ENCODE measurements at regions not wholly inside any gene's neighbourhood (a gene's known extent, or its start where the extent isn't known, plus 50 kb on each side); places are given as distances from the start of the nearest gene placed in this dataset.
"Not testable (repeated sequence)": the region's sequence is repeated elsewhere in the genome, so short reads cannot be mapped to it uniquely, and the experiment has no call there.

DNA sequence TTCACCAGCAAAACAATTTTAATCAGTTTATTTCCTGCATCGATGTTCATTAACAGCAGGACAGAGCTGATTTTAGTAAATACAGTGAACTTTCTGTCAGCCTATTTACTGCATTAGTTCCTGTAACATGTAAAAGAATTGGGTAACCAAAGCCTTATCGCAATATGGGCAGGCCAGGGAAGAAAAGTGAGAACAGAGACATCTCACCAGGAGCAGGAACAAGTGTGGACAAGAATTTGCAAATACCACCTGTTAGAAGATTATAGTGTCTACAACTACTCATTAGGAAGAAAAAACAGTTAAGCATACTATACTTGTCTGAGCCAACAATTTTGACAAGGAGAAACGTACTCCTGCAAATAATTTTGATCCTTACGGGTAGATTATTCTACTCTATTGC, 1293.9 kb downstream of the PLA2G4A start:
- DNase-seq, result no peak

DNA sequence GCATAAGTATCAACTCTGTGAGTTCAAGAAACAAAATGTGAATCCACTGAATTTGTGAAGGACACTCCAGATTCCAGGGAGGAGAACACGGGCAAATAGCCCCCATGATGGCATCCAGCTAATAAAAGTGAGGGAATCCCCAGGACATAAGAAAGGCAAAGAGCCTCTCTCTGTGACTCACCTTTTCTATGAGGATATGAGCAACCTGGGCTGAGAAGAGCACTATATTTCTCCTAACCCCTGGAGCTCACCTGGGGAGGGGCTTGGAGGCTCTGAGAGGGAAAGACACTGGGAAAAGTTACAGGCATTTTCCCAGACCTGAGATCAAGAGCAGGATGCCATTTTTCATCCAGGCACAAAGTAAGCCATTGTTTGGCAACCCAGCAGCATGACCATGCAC, 1298.8 kb downstream of the PLA2G4A start:
- DNase-seq, result no peak

DNA sequence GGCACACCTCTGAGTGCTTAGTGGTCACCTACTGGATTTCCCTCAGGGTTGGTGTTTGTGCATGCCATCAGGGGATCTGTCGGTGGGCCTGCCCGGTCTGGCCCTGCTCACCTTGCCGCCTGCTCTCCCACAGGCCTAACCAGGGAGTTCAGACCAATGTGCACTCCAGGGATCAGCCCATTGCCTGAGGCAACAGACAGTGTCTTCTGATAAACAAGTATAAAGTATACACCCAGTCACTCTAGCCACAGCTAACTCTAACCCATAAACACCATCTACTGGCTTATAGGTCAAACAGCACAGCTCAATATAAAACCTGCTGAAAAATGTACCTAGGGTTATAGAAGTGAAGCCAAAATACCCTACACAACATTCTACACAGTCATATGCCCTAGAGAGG, 1300.0 kb downstream of the PLA2G4A start:
- peak; percentile 12 for DNase-seq

DNA sequence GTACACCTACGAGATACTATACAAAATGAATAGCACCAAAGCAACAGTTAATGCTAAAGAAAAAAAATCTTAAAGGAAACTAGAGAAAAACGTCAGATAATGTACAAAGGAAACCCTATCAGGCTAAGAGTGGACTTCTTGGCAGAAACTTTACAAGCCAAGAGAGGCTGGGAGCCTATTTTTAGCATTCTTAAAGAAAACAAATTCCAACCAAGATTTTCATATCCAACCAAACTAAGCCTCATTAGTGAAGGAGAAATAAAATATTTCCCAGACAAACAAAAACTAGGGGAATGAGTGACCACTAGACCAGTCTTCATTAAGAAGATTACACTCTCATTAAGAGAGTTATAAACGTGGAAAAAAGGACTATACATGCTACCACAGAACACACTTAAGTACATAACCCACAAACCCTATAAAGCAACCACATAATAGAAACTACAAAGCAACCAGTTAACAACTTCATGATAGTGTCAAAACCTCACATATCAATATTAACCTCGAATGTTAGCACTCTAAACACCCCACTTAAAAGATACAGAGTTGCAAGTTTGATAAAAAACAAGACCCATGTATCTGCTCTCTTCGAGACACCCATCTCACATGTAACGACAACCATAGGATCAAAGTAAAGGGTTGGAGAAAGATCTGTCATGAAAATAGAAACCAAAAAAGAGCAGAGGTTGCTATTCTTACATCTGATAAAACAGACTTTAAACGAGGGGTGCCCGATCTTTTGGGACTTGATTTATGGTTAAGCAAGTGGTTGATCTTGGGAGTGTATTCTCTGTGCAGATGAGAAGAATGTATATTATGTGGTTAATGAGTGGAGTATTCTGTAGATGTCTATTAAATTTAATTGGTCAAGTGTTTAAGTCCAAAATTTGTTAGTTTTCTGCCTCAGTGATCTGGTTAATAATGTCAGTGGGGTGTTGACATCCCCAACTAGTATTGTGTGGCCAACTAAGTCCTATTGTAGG, 1301.4 kb downstream of the PLA2G4A start:
- no peak for DNase-seq

DNA sequence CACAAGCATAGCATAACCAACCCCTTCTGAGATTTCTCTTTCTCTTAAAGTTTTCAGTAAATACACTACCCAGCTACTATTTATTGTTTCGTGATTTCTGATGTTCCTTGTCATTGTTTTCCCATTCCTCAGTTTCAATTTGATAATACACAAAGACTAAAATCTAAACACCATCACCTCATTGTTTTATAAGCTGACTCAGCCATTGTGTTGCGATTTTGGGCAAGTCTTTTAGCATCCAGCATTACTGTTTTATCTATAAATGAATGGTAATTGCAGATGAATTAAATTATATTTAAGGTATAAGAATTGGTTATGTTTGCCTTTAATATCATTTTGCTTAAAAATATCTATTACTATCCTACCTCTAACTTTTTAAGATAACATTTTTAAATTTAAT, 1308.5 kb downstream of the PLA2G4A start:
- no peak for DNase-seq

DNA sequence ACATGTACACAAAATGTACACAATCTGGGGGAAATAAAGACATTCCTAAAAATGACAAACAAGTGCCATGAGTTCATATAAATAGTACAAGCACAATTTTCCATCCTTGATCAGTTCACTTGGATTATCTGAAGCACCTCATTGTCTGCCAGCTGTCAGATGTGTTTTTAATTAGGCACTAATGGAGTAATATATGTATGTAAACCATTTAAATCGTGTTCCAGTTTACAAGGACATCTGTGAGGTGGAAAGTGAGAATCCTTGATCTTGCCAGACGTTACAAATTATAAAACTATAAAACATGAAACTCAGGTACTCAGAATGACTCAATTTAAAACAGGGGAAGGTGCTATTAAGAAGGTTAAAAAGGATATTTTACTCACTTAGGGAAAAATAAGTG, 1312.2 kb downstream of the PLA2G4A start:
- no peak for DNase-seq

DNA sequence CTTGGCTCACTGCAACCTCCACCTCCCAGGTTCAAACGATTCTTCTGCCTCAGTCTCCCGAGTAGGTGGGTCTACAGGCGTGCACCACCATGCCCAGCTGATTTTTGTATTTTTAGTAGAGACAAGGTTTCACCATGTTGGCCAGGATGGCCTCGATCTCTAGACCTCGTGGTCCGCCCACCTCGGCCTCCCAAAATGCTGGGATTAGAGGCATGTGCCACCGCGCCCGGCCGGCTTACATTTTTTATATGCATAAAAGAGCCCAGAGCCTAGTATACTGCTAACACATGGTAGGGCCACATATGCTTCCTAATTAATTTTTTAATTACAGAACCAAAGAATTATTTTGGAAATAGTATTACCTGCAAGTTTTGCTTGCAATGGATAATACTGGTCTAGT, 1325.4 kb downstream of the PLA2G4A start:
- no peak for DNase-seq

DNA sequence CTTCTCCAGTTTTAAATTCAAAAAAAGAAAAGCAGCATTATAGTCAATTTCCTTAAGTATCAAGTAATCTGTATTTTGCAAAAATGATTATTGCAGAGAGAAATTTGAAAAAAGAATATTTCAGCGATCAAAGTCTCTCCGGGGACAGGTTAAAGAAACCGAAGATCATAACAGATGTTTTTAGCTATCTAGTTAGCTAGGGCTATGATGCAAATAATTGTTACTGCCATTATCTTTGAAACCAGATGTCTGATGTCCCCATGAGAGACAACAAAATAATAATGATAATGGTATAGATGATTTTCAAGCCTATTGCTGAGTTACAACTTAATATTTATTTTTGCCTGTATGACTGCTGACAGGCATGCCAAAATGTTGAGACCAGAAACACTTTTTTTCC, 1326.0 kb downstream of the PLA2G4A start:
- DNase-seq, result no peak

DNA sequence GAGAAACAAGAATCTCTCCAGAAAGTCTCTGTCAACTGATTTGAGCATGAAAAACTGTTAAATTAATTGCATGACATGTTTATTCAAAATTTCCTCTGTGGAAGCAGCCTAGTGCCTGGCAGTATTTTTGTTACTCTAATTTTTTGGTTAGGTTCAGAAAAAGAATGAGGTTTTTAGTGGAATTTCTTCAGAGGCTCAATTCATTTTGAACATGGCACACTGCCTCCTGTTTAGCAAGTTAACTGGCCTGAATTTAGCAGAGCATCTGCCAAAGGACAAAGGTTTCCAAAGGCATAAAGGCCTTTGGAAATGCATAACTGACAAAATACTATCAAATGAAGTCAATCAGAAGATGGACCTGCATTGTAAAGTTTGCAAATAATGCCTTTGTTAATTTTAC, 1326.5 kb downstream of the PLA2G4A start:
- no peak for DNase-seq

DNA sequence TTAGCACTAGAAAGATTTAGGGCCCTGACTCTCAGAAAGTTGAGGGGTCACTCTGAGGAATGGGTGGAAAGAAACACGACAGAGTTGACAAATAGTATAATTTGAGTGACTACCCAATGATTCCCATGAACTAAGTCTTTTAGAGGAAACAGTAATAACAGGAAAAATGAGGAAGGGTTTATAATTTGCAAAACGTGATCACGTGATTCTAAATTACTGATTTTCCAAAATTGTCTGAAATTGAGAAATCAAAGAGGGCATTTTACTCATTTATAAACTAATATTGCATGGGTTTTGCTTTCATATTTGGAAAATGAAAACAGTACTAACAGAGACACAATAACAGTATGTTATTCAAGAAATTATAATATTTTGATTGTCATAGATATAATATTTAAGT, 1335.7 kb downstream of the PLA2G4A start:
- no peak for DNase-seq

DNA sequence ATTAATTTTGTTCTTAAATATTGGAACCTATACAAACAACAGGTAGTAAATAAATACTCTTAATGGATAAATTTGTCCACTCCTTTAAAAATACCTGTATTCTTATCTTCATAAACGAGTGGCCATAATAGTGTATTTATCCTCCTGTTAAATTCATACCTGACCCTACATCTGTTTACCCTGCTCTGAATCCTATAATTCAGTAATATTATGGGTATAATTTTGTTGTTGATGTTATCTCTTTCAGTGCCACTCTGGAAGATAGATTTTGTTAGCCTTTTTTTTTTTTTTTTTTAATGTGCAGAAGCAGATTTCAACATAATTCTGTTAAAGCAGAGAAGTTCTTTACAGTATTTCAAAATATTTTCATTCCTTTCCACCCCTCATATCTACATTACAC, 1337.9 kb downstream of the PLA2G4A start:
- DNase-seq, result no peak

DNA sequence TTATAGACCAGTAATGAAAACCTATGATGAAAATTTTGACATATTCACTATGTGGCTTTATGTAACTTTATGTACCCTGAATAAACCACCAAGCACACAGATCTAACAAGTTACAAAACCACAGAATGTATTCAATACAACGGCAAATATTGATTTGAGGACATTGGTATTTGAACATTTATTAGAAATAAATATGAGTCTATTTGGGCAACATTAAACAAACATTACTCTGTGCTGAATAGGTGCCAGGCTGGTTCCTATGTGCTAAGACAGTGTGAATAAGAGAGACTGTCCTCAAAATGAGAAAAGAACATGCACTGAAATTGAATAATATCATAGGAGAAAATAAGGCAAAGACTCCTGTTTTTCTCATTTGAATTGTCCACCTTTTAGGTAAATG, 1341.2 kb downstream of the PLA2G4A start:
- DNase-seq, result no peak

DNA sequence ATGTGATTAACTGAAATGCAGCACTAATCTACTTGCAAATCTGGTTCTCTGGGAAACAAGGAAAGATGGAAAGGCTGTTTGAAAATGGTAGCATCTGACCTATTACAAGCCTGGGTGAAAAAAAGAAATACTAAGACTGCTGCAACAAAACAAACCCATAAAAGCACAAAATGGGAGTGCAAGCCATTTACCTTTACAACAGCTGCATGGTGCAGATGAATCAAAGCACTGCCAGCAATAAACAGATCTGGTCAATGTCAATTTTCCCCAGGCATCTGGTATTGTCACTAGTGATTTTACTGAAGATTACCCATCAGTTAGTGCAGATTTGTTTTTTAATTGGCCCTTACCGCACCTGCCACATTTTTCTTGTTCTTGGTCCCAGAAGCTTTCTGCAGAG, 1341.7 kb downstream of the PLA2G4A start:
- peak; percentile 40 for DNase-seq

DNA sequence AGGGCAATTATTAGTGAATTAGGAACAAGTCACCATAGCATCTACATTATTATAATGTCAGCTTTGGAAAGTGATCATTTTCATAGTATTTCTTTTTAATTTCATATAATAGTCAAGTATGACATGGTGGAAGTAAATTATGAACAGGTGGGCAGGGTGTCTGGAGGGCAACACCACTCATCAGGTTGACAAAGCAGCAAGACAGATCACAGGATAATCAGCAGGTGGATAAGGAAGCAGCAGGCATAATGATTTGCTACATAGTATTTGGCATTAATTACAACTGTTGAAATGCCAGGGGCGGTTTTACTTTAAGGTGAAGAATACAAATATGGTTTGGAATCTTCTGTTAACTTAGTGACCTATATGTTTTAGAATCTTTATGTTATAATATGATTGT, 1342.2 kb downstream of the PLA2G4A start:
- no peak for DNase-seq

DNA sequence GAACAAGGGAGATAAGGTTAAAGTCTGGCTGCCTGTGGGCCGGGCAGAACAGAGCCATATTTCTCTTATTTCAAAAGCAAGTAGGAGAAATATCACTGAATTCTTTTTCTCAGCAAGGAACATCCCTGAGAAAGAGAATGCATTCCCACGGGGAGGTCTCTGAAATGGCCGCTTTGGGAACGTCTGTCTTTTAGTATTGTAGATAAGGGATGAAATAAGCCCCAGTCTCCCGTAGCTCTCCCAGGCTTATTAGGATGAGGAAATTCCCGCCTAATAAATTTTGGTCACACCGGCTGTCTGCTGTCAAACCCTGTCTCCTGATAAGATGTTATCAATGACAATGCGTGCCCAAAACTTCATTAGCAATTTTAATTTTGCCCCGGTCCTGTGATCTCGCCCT, 1353.3 kb downstream of the PLA2G4A start:
- not testable (repeated sequence) for DNase-seq

DNA sequence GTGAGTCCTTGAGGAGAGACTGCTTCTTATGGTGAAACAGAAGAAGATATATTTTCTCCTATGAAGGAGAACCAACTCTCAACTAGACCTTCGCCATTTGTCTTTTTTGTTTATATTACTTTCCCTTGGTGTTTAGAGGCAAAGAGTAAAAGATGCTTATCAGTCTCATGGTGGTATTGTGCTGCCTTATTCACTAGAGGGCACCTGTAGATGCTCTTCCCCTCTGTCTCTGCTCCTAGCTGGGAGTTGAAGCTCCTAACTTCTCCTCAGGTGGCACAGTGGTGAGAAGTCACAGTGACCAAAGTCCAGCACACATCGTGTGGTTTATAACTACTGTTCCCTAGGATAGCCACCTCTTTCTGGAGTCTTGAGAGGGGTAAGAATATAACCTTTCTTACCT, 1359.6 kb downstream of the PLA2G4A start:
- no peak for DNase-seq

DNA sequence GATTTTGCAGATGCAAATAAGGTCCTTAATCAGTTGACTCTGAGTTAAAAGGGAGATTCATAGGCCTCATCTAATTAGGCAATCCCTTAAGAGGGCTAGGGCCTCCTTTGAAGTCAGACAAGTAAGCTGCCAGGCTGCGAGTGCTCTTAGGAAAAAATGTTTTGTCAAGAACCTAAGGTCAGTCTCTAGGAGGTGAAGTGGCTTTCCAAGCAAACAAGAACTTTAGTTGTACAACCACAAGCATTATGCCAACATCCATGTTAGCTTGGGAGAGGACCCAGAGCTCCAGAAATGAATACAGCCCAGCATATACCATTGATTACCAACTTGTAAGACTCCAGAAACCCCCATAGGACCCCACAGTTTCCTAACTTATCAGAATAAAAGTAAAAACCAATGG, 1366.2 kb downstream of the PLA2G4A start:
- DNase-seq, result no peak

DNA sequence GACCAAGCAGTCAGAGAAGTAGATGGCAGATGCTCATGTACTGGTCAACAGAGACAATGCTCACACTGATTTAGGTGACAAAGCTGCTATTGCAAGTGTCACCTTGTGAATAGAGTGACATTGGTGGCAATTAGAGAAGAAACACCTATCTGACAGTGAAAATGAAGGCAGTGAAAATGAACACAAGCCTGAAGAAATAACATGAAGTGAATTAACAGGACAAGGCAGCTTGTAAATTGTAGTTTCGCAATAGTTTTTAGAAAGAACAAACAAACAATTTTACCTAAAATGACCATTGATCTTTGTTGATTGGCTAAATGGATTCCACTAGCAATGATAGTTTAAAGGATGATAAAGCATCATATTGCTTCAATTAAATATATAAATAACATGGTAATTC, 1389.5 kb downstream of the PLA2G4A start:
- no peak for DNase-seq

DNA sequence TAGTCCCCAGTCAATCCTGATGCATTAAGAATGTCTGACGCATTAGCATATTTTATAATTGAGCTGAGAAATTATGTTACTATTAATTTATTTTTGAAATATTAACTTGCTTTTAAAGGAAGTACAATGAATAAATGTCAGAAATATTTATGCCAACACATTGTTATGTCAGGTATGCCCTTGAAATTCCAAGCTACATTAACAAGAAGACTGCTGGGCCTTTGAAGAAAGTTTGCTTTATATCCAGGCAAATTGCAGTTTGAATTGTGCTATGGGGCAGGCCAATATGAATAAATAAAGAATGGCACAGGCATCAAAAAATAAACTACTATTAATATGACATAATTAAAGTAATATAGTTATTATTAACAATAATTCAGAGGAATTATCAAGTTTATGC, 1391.3 kb downstream of the PLA2G4A start:
- DNase-seq, result no peak

DNA sequence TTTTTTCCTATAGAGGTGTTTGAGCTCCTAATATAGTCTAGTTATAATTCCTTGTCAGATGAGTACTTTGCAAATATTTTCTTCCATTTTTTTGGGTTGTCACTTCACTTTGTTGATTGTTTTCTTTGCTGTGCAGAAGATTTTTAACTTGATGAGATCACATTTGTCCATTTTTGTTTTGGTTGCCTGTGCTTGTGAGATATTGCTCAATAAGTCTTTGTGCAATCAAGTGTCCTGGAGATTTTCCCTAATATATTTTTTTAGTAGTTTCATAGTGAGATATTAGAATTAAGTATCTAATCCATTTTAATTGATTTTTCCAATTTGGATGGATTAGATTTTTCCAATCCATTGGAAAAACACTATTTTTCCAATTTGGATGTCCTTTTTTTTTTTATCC, 1395.5 kb downstream of the PLA2G4A start:
- no peak for DNase-seq

DNA sequence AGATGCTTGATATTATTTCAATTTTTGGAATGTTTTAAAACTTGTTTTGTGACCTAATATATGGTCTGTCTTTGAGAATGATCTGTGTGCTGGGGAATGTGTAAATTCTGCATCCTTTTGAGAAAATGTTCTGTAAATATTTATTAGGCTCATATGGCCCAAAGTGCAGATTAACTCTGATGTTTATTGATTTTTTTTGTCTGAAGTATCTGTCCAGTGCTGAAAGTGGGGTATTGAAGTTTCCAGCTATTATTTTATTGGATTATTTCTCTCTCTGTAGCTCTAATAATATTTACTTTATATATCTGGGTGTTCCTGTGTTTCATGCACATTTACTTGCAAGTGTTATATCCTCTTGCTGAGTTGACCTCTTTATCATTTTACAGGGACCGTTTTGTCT, 1397.2 kb downstream of the PLA2G4A start:
- DNase-seq, result no peak

DNA sequence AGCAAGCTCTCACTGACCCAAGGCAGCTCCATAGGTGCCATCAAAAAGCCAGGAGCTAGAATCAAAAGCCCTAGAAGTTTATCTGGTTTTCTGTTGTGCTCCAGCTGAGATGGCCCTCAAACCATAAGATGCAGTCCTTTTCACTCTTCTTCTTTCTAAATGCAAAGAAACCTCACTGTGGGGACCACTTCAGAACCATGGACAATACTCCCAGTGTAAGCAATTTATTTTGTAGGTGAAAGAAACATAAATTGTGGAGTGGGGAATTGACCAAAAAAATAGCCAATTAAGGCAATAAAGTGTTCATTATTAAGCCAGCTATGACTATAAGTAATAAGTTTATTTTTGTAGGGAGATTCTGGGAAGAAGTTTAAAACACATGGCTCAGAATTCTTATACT, 1399.9 kb downstream of the PLA2G4A start:
- no peak for DNase-seq

DNA sequence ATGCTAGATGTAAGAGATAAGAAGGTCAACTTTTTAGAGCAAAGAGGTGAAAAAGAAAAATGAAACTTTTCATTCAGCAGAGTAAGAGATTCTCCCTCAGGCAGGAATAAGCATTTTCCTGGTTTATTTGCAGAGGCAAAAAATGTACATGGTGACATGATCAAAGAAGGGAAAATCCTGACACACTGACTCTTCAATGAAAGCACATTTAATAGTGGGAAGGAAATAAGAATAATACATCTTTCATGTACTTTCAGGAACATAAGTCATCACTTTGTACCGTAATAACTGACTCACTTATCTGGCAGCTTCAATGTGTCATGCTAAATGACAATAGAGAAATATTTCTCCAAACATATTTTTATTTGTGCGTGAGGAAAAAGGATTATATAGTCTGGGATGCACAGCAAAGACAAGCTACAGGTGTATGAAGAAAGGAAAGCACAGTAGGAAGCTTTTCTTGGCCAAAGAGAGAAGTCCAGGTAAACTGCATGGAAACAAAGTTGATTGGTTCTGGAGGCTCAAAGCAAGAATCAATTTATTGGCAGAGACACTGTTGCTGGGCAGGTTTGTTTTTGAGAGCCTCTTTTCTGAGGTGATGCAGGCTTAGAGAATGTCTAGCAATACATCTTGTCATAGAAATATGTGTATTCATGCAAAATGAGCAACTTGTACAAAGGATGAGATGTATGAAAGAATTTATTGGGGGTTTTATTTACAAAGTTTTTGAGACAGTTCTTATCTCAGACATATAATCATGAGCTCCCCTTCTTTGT, 1409.0 kb downstream of the PLA2G4A start:
- no peak for DNase-seq

DNA sequence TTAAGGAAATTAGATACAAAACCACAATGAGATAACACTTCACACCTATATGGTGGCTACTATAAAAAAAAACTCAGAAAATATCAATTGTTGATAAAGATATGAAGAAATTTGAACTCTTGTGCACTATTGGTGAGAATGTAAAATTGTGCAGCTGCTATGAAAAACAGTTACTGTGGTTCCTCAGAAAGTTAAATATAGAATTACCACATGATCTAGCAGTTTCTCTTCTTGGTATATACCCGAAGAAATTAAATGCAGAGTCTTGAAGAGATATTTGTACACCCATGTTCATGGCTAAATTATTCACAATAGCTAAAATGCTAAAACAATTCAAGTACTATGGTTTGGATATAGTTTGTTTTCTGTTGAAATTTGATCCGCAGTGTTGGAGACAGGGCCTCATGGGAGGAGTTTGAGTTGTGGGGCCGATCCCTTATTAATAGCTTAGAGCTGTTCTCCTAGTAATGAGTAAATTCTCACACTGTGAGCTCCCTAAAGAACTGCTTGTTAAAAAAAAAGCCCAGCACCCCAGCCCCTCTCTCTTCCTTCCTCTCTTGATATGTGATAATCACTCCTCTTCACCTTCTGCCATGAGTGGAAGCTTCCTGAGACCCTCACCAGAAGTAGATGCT, 1412.1 kb downstream of the PLA2G4A start:
- DNase-seq, result no peak
